ENCODE measurements at regions not wholly inside any gene's neighbourhood (a gene's known extent, or its start where the extent isn't known, plus 50 kb on each side); places are given as distances from the start of the nearest gene placed in this dataset.

GRCh38 chr14:55500219-55500701 lies 59.8 kb upstream of the TBPL2 start:
- no peaks in the 10 kb centered on the region for H3K36me3 Mint-ChIP-seq (ENCODE audit: low read depth)
- no peak overlapping the region for H3K4me3 Mint-ChIP-seq
- intact Hi-C loops (cut with micrococcal nuclease): no loop called here
- no peak for TF ChIP-seq CTCF (IDR thresholded peaks at IDR 0.05)
- H3K4me1 Mint-ChIP-seq: no peaks in the 10 kb centered on the region
- ChIA-PET POLR2A (no interaction called here), CTCF (no interaction called here)
- H3K27ac Mint-ChIP-seq: no peak overlapping the region
- no peak for ATAC-seq (ENCODE audit: low read depth)
- H3K9me3 Mint-ChIP-seq: no peaks in the 10 kb centered on the region
- no peak for DNase-seq
- peaks cover 12% of the 10 kb centered on the region for H3K27me3 Mint-ChIP-seq

- POLR2A ChIA-PET: no interaction called here
- Mint-ChIP-seq H3K27me3 (peaks cover 12% of the 10 kb centered on the region), H3K27ac (no peak overlapping the region), H3K9me3 (no peaks in the 10 kb centered on the region), H3K4me1 (no peaks in the 10 kb centered on the region), H3K4me3 (no peak overlapping the region), H3K36me3 (ENCODE audit: low read depth) (no peaks in the 10 kb centered on the region)
- TF ChIP-seq CTCF (IDR thresholded peaks at IDR 0.05): no peak
- DNase-seq (no peak), ATAC-seq (ENCODE audit: low read depth) (no peak)
- CTCF ChIA-PET: no interaction called here
- intact Hi-C loops (cut with micrococcal nuclease): no loop called here
These were observed 60.3 kb upstream of the TBPL2 start for GRCh38 chr14:55500708-55501107.

- no peaks in the 10 kb centered on the region for H3K4me1 Mint-ChIP-seq
- POLR2A ChIA-PET: no interaction called here
- H3K27ac Mint-ChIP-seq: no peak overlapping the region
- peaks cover 6% of the 10 kb centered on the region for H3K27me3 Mint-ChIP-seq
- no peak for TF ChIP-seq CTCF (IDR thresholded peaks at IDR 0.05)
- H3K9me3 Mint-ChIP-seq: no peaks in the 10 kb centered on the region
- no peak overlapping the region for H3K4me3 Mint-ChIP-seq
- DNase-seq: no peak
- CTCF ChIA-PET: no interaction called here
- ATAC-seq (ENCODE audit: low read depth): no peak
- no peaks in the 10 kb centered on the region for H3K36me3 Mint-ChIP-seq (ENCODE audit: low read depth)
- intact Hi-C loops (cut with micrococcal nuclease): no loop called here
These were observed 62.4 kb upstream of the TBPL2 start for GRCh38 chr14:55502746-55503284.

- Mint-ChIP-seq H3K27me3 (no peaks in the 10 kb centered on the region), H3K36me3 (ENCODE audit: low read depth) (no peaks in the 10 kb centered on the region), H3K27ac (no peak overlapping the region), H3K4me3 (no peak overlapping the region), H3K9me3 (no peaks in the 10 kb centered on the region), H3K4me1 (no peaks in the 10 kb centered on the region)
- TF ChIP-seq CTCF (IDR thresholded peaks at IDR 0.05): no peak
- DNase-seq: no peak
- ChIA-PET CTCF (interaction anchor here (0.9 kb wide), 1 partner anchor 969 kb away, joined by 3 read pairs; no protein-coding TSS in a partner anchor), POLR2A (no interaction called here)
- ATAC-seq (ENCODE audit: low read depth): no peak
- intact Hi-C loops (cut with micrococcal nuclease): no loop called here
These were observed 65.4 kb upstream of the TBPL2 start for GRCh38 chr14:55505846-55506245.

GRCh38 chr14:55508676-55509075 lies 68.3 kb upstream of the TBPL2 start:
- Mint-ChIP-seq H3K36me3 (ENCODE audit: low read depth) (no peaks in the 10 kb centered on the region), H3K4me1 (no peaks in the 10 kb centered on the region), H3K27ac (no peak overlapping the region), H3K27me3 (no peaks in the 10 kb centered on the region), H3K4me3 (no peak overlapping the region), H3K9me3 (no peaks in the 10 kb centered on the region)
- CTCF ChIA-PET: no interaction called here
- intact Hi-C loops (cut with micrococcal nuclease): no loop called here
- ATAC-seq (ENCODE audit: low read depth): no peak
- POLR2A ChIA-PET: no interaction called here
- no peak for DNase-seq
- TF ChIP-seq CTCF (IDR thresholded peaks at IDR 0.05): no peak
